ENCODE measurements at regions not wholly inside any gene's neighbourhood (a gene's known extent, or its start where the extent isn't known, plus 50 kb on each side); places are given as distances from the start of the nearest gene placed in this dataset.

DNA sequence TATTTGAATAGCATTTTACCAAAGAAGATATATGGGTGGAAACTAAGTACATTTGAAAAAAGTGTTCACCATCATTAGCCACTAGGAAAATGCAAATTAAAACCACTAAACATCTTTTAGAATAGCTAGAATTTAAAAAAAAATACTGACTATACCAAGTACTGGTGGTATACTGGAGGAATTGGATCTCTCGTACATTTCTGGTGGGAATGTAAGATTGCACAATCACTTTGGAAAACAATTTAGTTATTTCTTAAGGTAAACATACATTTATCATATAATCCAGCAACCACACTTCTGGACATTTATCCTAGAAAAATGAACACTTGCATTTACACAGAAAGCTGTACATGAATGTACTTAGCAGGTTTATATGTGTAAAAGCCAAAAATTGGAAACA is 303.5 kb downstream of the MID1IP1 start:
- WGBS, result 93% methylated on average over 1 of the region's 1 CpG
- Histone ChIP-seq H3K9ac (ENCODE audit: low read depth in 1 of 2, low read length in 2 of 2) (no peak overlapping the region), H3K27ac (ENCODE audit: low read depth in 1 of 2, low read length in 2 of 2) (no peak overlapping the region), H3K4me1 (ENCODE audit: control insufficient read depth in 4 of 4, insufficient read depth in 4 of 4, low read length in 3 of 4) (no peaks in the 10 kb centered on the region), H3K9me3 (ENCODE audit: control insufficient read depth in 4 of 4, low read length in 3 of 4) (peaks cover 0 to 4% (median 0%) of the 10 kb centered on the region in 4 donors), H3K36me3 (ENCODE audit: control insufficient read depth in 4 of 4, insufficient read depth in 3 of 4, low read depth in 1 of 4, low read length in 3 of 4) (no peaks in the 10 kb centered on the region), H3K27me3 (ENCODE audit: control insufficient read depth in 4 of 4, insufficient read depth in 4 of 4, low read length in 3 of 4) (no peaks in the 10 kb centered on the region), H3K4me3 (ENCODE audit: low read depth in 1 of 3, low read length in 3 of 3) (no peak overlapping the region)
- no peak for DNase-seq (ENCODE audit: low spot score)
- no peak for TF ChIP-seq REST (IDR thresholded peaks at IDR 0.05)
- TF ChIP-seq JUND (IDR thresholded peaks at IDR 0.05), result no peak

DNA sequence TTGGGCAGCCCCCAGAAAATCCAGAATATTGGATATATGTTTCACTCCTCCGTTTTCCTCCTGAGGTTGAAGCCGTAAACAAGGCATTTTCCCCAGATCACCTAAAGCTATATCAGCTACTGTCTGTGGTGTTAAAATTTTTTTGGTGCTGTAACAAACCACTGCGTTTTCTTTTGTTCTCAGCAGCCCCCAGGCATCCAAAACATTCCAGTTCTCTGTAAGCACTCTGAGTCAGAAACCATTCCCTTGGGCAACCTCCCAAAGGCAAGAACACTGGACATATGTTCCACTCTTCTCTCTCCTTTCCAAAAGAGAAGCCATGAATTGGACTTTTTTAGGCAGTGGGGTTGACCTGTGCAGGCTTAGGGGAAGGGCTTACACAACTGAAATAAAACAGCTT is 310.9 kb downstream of the MID1IP1 start:
- H3K27ac ChIP-seq (ENCODE audit: low read depth in 1 of 2, low read length in 2 of 2), result no peak overlapping the region
- no peak for DNase-seq (ENCODE audit: low spot score)
- 86% methylated on average over 3 of the region's 3 CpGs for WGBS
- TF ChIP-seq ATF3 (IDR thresholded peaks at IDR 0.05), result no peak
- TF ChIP-seq RAD21 (IDR thresholded peaks at IDR 0.05), result no peak
- TF ChIP-seq FOXA1 (IDR thresholded peaks at IDR 0.05), result no peak
- no peak for TF ChIP-seq HNF4A (conservative IDR thresholded peaks at IDR 0.05)
- TF ChIP-seq ZBTB33 (IDR thresholded peaks at IDR 0.05), result no peak
- TF ChIP-seq SP1 (IDR thresholded peaks at IDR 0.05), result no peak
- no peak for TF ChIP-seq GABPA (IDR thresholded peaks at IDR 0.05 in 1 of 2, conservative IDR thresholded peaks at IDR 0.05 in 1 of 2)
- no peak for TF ChIP-seq FOXA2 (IDR thresholded peaks at IDR 0.05)
- TF ChIP-seq JUND (IDR thresholded peaks at IDR 0.05), result no peak
- no peak for TF ChIP-seq HNF4G (IDR thresholded peaks at IDR 0.05)
- TF ChIP-seq TAF1 (conservative IDR thresholded peaks at IDR 0.05), result no peak
- no peak for TF ChIP-seq MAX (IDR thresholded peaks at IDR 0.05)
- H3K27me3 ChIP-seq (ENCODE audit: control insufficient read depth in 4 of 4, insufficient read depth in 4 of 4, low read length in 3 of 4), result no peaks in the 10 kb centered on the region
- no peaks in the 10 kb centered on the region for H3K4me1 ChIP-seq (ENCODE audit: control insufficient read depth in 4 of 4, insufficient read depth in 4 of 4, low read length in 3 of 4)
- H3K9ac ChIP-seq (ENCODE audit: low read depth in 1 of 2, low read length in 2 of 2), result no peak overlapping the region
- H3K4me3 ChIP-seq (ENCODE audit: low read depth in 1 of 3, low read length in 3 of 3), result no peak overlapping the region
- peaks cover 0 to 13% (median 2%) of the 10 kb centered on the region in 4 donors for H3K9me3 ChIP-seq (ENCODE audit: control insufficient read depth in 4 of 4, low read length in 3 of 4)
- no peaks in the 10 kb centered on the region for H3K36me3 ChIP-seq (ENCODE audit: control insufficient read depth in 4 of 4, insufficient read depth in 3 of 4, low read depth in 1 of 4, low read length in 3 of 4)

DNA sequence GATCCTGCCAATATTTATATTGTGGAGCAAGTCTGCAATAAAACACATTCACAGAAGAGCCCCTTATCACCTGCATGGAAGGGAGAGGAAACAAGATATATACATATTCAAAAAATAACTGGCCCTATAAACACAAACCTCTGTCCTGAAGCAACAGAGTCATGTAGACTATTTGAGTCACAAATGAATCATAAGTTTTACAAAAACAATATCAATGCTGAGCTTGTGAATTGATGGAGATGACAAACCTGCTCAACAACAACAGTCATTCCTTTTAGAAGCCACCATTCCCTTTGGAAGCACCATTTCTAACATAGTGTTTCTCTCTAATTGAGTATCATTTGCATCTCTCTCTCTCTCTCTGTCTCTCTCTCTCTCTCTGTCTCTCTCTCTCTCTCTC is 313.9 kb downstream of the MID1IP1 start:
- no peak for DNase-seq (ENCODE audit: low spot score)
- H3K36me3 ChIP-seq (ENCODE audit: control insufficient read depth in 4 of 4, insufficient read depth in 3 of 4, low read depth in 1 of 4, low read length in 3 of 4), result no peaks in the 10 kb centered on the region
- H3K27me3 ChIP-seq (ENCODE audit: control insufficient read depth in 4 of 4, insufficient read depth in 4 of 4, low read length in 3 of 4), result no peaks in the 10 kb centered on the region
- TF ChIP-seq RXRA (IDR thresholded peaks at IDR 0.05), result no peak
- TF ChIP-seq FOXA1 (IDR thresholded peaks at IDR 0.05), result no peak
- no peak for TF ChIP-seq HNF4A (conservative IDR thresholded peaks at IDR 0.05)
- TF ChIP-seq MAX (IDR thresholded peaks at IDR 0.05), result no peak
- no peak for TF ChIP-seq ATF3 (IDR thresholded peaks at IDR 0.05)
- TF ChIP-seq EGR1 (IDR thresholded peaks at IDR 0.05; ENCODE audit: low read depth in 2 of 2), result no peak
- TF ChIP-seq YY1 (IDR thresholded peaks at IDR 0.05), result no peak
- TF ChIP-seq, protein P1, sequence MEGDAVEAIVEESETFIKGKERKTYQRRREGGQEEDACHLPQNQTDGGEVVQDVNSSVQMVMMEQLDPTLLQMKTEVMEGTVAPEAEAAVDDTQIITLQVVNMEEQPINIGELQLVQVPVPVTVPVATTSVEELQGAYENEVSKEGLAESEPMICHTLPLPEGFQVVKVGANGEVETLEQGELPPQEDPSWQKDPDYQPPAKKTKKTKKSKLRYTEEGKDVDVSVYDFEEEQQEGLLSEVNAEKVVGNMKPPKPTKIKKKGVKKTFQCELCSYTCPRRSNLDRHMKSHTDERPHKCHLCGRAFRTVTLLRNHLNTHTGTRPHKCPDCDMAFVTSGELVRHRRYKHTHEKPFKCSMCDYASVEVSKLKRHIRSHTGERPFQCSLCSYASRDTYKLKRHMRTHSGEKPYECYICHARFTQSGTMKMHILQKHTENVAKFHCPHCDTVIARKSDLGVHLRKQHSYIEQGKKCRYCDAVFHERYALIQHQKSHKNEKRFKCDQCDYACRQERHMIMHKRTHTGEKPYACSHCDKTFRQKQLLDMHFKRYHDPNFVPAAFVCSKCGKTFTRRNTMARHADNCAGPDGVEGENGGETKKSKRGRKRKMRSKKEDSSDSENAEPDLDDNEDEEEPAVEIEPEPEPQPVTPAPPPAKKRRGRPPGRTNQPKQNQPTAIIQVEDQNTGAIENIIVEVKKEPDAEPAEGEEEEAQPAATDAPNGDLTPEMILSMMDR (IDR thresholded peaks at IDR 0.05; ENCODE audit: low read depth, low read length, missing input control), result no peak
- no peak overlapping the region for H3K9ac ChIP-seq (ENCODE audit: low read depth in 1 of 2, low read length in 2 of 2)
- peaks cover 0 to 9% (median 2%) of the 10 kb centered on the region in 4 donors for H3K9me3 ChIP-seq (ENCODE audit: control insufficient read depth in 4 of 4, low read length in 3 of 4)
- H3K4me1 ChIP-seq (ENCODE audit: control insufficient read depth in 4 of 4, insufficient read depth in 4 of 4, low read length in 3 of 4), result no peaks in the 10 kb centered on the region
- H3K27ac ChIP-seq (ENCODE audit: low read depth in 1 of 2, low read length in 2 of 2), result no peak overlapping the region
- no peak overlapping the region for H3K4me3 ChIP-seq (ENCODE audit: low read depth in 1 of 3, low read length in 3 of 3)
